ENCODE measurements at regions not wholly inside any gene's neighbourhood (a gene's known extent, or its start where the extent isn't known, plus 50 kb on each side); places are given as distances from the start of the nearest gene placed in this dataset.

GRCh38 chr6:99148111-99148510, 200.4 kb upstream of the FBXL4 start:
- TF ChIP-seq CTCF (IDR thresholded peaks at IDR 0.05 in 8 of 11, conservative IDR thresholded peaks at IDR 0.05 in 3 of 11): no peak
- no peak for TF ChIP-seq POLR2AphosphoS5 (IDR thresholded peaks at IDR 0.05)
- TF ChIP-seq POLR2A (IDR thresholded peaks at IDR 0.05): no peak
